ENCODE measurements at regions not wholly inside any gene's neighbourhood (a gene's known extent, or its start where the extent isn't known, plus 50 kb on each side); places are given as distances from the start of the nearest gene placed in this dataset.

DNA sequence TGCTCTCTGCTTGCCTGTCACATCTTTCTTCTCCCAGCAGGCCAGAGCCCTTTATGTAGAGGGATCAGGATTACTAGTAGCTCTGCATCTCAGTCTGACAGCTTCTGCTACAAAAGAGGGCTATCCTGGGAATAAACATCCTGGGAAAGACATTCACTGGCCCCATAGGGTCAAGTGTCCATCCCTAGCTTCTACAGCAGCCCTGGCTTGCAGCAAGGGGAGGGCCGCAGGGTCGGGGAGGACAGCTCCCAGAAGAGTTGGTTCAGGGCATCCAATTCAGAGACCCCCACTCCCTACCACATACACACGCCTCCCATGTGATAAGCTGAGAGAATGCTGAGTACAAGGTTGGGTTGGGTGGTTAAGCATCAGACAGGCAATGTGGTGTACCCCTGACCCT, 154.1 kb upstream of the PDE10A start:
- no peak for DNase-seq (ENCODE audit: low spot score in 2 of 2)
- no peak for TF ChIP-seq POLR2A (IDR thresholded peaks at IDR 0.05)
- TF ChIP-seq, protein P1, sequence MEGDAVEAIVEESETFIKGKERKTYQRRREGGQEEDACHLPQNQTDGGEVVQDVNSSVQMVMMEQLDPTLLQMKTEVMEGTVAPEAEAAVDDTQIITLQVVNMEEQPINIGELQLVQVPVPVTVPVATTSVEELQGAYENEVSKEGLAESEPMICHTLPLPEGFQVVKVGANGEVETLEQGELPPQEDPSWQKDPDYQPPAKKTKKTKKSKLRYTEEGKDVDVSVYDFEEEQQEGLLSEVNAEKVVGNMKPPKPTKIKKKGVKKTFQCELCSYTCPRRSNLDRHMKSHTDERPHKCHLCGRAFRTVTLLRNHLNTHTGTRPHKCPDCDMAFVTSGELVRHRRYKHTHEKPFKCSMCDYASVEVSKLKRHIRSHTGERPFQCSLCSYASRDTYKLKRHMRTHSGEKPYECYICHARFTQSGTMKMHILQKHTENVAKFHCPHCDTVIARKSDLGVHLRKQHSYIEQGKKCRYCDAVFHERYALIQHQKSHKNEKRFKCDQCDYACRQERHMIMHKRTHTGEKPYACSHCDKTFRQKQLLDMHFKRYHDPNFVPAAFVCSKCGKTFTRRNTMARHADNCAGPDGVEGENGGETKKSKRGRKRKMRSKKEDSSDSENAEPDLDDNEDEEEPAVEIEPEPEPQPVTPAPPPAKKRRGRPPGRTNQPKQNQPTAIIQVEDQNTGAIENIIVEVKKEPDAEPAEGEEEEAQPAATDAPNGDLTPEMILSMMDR (IDR thresholded peaks at IDR 0.05) = no peak
- intact Hi-C loops (cut with DNase I; ENCODE audit: low total_unique reads) = no loop called here
- H3K4me3 ChIP-seq (ENCODE audit: low read depth, poor library complexity, severe bottlenecking) = no peak overlapping the region
- 85 to 94% methylated on average over 3 of the region's 3 CpGs for WGBS, 2 donors

DNA sequence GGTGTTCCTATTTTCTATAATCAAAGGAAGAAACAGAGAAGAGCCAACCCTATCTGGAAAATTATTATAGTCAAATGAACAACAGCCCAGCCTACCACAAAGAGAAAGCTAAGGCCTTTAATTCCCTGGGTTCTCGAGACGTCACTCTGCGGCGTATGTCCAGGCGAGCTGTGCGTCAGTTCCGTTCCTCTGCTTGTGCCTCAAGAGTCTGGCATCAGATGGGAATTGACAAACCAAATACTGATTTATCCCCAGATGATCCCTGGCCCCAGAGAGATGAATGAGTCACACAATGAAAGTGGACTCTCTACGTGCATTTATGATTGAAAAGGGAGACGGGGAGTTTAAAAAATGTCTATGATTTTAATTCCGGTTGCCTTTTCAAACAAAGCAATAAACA, 151.6 kb upstream of the PDE10A start:
- H3K4me3 ChIP-seq (ENCODE audit: low read depth, poor library complexity, severe bottlenecking) = no peak overlapping the region
- intact Hi-C loops (cut with DNase I; ENCODE audit: low total_unique reads) = no loop called here
- WGBS, 2 donors = 92 to 94% methylated on average over 10 of the region's 10 CpGs
- no peak for DNase-seq (ENCODE audit: low spot score in 2 of 2)
- TF ChIP-seq, protein P1 (IDR thresholded peaks at IDR 0.05) = no peak
- TF ChIP-seq POLR2A (IDR thresholded peaks at IDR 0.05) = no peak

DNA sequence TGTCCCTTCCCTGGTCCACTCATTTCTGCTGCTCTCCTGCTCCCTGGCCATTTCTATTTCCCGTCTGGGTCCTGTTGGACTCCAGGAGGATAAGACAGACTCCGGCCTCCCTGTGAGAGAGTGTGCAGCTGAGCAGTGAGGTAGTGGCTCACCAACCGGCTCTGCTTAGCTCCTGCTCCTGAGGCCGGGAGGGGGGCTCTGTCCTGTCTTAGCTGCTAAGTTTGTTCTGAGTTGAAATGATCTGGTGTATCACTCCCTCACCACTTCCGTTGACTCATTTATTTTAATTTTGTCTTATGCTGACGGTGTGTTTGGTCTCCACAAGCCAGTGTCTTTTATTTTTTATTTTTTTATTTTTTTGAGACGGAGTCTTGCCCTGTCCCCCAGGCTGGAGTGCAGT, 148.5 kb upstream of the PDE10A start:
- DNase-seq (ENCODE audit: low spot score in 2 of 2) = no peak
- H3K4me3 ChIP-seq (ENCODE audit: low read depth, poor library complexity, severe bottlenecking) = no peak overlapping the region
- intact Hi-C loops (cut with DNase I; ENCODE audit: low total_unique reads) = no loop called here
- TF ChIP-seq POLR2A (IDR thresholded peaks at IDR 0.05) = no peak
- TF ChIP-seq, protein P1 (IDR thresholded peaks at IDR 0.05) = no peak
- whole genome bisulfite sequencing, 2 donors = 91 to 94% methylated on average over 7 of the region's 7 CpGs

DNA sequence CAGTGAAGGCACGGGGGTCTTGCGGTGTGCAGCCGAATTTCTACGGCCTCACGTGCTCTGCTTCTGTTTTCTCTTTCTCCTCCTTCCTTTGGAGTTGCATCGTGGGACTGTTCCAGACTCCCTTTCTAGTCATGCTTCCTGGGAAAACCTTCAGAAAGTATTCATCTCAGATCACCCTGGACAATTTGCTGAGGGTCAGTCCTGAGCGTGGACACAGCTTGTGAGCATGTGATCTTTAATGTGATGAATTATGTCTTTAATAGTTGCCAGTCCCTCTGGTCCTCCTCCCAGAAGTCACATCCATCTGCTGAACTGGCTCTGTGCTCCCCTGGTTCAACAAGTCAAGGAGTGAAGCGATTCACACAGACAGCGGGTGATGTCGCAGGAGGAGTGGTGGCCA, 145.0 kb upstream of the PDE10A start:
- no peak overlapping the region for H3K4me3 ChIP-seq (ENCODE audit: low read depth, poor library complexity, severe bottlenecking)
- WGBS, 2 donors = 69 to 70% methylated on average over 10 of the region's 10 CpGs
- no peak for TF ChIP-seq POLR2A (IDR thresholded peaks at IDR 0.05)
- intact Hi-C loops (cut with DNase I; ENCODE audit: low total_unique reads) = no loop called here
- no peak for DNase-seq (ENCODE audit: low spot score in 2 of 2)

DNA sequence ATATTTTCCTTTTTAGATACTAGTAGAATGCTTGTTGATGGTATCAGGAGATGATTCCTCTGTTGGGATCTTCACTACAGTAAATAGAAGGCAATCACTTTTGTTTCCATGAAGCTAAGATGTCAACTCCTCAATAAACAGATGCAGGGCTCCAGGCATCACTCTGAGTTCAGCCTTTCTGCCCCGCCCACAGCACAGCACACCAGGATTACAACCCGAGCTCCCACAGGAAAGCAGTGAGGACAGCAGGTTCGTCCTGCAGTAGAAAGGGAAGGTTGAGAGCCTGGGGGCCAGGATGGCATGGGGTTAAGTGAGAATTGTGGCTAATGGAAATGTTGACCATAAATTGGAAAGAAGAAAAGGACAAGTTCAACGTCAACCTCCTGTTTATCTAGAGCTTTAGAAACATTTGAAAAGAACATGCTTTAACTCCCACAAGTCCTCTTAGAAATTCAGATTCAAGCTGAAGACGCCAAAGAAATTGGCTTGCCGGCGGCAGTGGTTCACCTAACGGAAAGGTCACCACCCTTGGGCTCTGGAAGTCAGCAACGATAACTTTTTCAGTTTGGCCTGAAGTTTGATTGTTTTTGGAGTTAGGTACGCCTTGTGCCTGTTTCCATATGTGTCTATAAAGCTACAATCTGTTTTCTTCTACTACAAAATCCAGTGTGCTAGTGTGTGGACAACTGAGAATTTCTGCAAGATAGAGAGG, 144.4 kb upstream of the PDE10A start:
- TF ChIP-seq POLR2A (IDR thresholded peaks at IDR 0.05) = no peak
- TF ChIP-seq, protein P1 (IDR thresholded peaks at IDR 0.05) = no peak
- no peak overlapping the region for H3K4me3 ChIP-seq (ENCODE audit: low read depth, poor library complexity, severe bottlenecking)
- no peak for DNase-seq (ENCODE audit: low spot score in 2 of 2)
- intact Hi-C loops (cut with DNase I; ENCODE audit: low total_unique reads) = no loop called here
- 52 to 53% methylated on average over 10 of the region's 10 CpGs for WGBS, 2 donors

DNA sequence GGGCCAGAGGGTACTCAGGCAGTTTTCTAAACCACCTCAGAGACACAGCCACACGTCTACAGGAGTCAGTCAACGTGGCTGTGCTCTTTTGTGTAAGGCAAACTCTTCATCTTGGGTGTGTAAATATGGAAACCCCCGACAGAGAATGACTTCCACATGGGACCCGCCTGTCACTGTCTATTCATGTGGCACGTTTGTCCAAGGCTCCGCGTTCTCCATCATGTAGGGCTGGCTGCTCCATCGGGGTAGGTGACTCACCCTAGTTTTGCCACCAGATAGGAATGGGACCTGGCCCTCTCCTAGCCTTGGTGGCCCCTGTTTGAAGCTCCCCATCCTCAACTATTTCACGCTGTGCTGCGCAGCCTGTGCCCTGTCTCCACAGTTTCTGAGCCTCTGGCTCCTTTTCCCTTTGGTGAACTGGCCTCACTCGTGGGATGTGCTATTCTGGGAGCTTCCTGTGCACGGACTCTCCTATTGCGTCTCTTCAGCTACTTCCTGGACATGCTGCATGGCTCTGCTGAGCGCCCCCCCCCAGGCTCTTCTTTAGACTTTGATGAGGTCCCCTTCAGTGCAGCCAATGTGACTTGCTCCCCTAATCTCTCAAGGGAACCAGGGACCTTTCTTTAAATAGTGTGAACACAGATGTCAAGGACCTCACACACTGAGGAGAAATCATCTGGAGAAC, 143.2 kb upstream of the PDE10A start:
- TF ChIP-seq POLR2A (IDR thresholded peaks at IDR 0.05) = no peak
- WGBS, 2 donors = 72 to 75% methylated on average over 14 of the region's 14 CpGs
- H3K4me3 ChIP-seq (ENCODE audit: low read depth, poor library complexity, severe bottlenecking) = no peak overlapping the region
- no peak for DNase-seq (ENCODE audit: low spot score in 2 of 2)
- intact Hi-C loops (cut with DNase I; ENCODE audit: low total_unique reads) = no loop called here

Data from lower leg skin (tissue), 4 donors.